GM19351 (cell line): ENCODE measurements at regions not wholly inside any gene's neighbourhood (a gene's known extent, or its start where the extent isn't known, plus 50 kb on each side); places are given as distances from the start of the nearest gene placed in this dataset.

Experiments used
- ATAC-seq: cut with Tn5 transposase; IDR thresholded peaks from one replicate; pipeline ENCODE4 v1.9.1; 2021; ENCODE audit warnings: mild to moderate bottlenecking, moderate library complexity; ENCODE audit not compliant: unreplicated experiment

DNA sequence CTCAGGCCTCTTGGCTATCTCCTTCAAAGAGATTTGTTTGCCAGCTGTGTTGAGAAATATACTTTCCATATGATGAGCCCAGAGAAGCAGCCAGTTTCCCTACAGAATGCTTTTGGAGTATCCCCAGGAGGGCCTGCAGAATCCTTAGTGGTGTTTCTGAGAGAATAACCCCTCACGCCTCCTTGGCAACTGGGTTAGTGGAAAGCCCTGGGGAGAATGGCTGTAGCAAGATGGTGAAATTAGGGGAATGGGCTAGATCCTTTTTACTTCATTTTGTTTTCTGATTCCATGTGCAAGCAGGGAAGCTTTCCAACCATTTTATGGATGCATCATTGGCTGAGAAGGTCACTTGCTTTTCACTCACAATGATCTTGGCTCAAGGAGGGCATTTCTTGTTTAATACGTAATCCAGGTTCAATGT is 364.6 kb downstream of the DMRT2 start:
- ATAC-seq, result no peak

DNA sequence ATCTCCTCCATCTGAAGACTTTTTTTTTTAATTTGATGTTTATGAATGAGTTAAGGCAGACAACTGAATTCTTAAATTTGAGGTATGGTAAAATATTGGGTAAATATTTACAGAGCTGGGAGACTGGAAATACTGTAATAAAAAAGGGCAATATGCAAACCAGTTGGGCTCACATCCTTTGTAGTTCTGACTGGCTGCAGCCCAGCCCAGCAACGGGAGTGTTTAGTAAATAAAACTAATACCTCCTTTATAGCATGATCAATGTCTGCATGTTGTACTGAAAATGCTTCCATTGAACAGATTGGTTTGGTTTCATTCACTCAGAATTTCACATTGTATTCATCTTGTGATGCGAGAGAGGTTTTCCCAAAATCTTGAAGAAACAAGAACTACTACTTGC is 365.0 kb downstream of the DMRT2 start:
- ATAC-seq, result no peak

DNA sequence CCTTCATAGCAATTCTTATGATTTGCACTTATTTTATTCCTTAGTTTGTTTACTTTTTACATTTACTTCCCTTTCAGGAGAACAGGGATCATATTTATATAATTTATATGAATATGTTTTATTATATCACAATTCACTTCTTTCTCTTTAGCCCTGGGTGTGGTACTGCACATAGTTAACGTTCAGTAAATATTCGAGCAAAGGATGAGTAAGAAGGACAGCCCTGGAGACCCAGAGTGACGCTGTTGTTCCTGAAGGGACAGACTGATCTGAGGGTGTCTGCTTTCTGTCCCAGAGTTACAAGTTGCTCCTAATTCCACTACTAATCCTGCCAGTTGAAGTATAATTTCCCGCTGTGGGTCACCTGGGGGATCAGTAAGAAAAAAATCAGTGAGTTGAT is 366.1 kb downstream of the DMRT2 start:
- ATAC-seq, result no peak

DNA sequence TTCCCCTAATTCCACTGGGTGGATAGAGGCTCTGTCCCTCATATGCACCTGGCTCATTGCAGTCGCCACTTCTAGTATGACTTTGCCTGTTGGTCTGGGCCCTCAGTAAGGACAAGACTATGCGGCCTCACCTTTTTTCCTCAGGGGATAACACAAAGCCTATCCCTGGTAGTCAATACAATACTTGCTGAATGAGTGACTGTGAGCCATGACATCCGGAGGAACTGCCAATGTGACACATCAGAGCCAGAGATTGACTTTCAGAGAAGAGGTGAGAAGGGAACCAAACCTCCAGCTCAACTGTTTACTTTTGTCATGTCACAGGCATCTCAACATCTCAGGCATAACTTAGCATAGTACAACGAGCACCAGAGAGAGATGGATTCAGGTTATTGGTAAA is 371.3 kb downstream of the DMRT2 start:
- ATAC-seq, result no peak

DNA sequence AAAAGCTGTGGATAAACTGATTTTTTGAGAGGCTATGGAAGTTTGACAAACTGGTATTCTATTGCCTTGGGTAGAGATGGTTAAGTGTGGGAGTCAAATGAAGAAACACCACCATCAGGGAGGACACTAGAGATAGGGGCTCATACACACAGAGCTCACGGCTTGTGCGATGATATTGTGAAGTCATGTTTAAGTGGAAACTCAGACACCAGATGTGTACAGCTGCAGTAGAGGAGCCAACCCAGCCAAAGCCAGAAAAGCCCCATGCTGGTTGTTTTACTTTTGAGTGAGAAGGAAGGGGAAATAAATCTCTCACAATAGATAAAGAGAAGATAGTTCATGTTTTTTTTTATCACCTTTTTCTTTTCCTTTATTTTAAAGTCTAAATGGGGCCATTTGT is 377.7 kb downstream of the DMRT2 start:
- ATAC-seq, result no peak

DNA sequence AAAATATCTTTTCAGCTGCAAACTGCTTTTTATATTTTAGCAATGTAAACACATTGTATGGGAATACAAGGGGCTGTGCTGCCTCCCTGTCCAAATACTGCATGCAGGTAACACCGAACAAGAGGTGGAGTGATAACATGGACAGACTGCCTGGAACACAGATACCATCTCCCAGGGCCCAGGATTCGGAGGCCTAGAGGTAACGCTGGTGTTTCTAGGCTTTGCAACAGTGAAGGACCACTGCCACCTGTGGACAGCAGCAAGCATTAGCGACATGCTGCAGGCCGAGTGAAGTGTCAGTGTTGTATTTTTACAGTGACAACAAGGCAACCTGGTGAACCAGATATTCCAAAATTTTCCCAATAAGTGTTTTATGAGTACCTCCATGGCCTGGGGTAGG is 379.1 kb downstream of the DMRT2 start:
- no peak for ATAC-seq

DNA sequence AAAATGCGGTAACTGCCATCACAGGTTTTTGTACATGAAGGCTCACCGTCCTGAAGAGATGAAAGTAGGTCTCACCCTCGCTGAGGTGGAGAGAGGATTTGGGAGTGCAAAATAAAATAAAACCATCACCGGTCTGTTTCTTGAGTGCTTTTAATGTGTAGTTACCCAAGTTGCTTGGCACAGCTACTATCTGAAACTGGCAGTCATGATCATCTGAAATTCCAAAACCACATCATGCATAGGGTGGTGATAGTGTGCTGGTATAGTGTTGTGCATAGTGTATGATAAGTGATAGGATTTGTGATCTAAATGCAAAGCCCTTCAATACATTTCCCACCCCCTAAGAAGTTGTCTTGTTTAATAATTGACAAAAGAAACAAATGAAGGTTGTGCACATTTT is 381.3 kb downstream of the DMRT2 start:
- ATAC-seq, result no peak

DNA sequence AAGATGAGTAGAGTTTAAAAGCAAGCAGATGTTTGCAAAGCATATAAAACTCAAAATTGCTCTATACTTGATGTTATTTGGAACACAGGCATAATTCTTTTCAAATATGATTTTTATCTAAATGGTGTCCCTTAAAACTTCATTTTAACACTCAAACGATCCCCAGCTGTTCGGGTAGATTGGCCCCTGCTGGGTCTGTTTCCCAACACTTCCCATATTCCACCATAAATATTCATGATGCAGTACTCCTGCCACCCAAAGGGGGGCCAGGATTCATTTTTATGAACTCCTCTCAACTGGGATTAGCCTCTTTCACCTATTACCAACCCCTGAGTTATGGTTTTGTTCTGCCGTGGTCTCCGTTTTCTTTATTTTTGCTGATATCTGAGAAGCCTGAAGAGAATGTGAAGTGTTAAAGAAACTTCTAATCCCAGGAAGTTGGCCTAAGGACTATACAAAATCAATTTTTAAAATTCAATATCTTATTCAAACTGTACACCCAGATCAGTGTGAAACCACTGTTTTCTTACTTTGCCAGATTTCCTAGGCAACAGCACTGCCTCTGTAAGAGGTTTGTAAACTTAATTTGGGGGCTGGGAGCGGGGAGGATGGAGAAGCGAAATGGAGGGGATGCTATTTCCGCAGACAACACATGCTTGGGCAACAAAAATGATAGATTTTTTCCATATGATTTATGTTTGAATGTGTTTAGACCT is 384.1 kb downstream of the DMRT2 start:
- no peak for ATAC-seq

DNA sequence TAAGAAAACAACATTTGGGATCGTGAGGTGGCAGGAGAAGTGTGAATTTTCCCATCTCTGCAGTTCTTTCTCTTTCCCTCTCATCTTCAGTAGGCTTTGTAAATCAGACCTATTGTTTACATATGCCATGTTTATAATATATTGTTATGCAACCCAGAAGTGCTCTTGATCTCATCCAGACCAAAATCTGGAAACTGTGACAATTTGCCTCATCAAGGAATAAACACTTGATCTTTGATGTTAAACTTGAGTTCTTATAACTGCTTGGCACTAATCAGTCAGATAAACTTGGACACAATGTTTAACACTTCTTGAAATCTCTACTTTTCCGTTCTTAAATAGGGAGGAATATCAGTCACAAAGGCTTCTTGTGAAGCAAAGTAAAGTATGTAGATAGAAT is 384.7 kb downstream of the DMRT2 start:
- no peak for ATAC-seq

DNA sequence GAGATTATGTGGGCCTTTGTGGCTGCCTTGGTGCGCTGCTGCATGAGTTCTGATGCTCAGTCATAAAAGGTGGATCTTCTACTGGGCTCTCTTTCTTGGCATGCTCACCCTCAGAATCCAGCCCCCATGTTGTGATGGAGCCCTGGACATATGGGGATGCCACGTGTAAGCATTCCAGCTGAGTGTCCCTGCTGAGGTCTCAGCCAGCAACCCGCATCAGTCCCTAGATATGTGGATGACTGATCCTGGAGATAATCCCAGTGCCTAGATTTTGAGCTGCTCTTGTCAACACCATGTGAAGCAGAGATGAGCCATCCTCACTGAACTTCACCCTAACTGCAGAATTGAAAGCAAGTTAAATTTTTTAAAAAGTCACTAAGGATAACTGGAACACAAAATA is 390.1 kb downstream of the DMRT2 start:
- no peak for ATAC-seq

DNA sequence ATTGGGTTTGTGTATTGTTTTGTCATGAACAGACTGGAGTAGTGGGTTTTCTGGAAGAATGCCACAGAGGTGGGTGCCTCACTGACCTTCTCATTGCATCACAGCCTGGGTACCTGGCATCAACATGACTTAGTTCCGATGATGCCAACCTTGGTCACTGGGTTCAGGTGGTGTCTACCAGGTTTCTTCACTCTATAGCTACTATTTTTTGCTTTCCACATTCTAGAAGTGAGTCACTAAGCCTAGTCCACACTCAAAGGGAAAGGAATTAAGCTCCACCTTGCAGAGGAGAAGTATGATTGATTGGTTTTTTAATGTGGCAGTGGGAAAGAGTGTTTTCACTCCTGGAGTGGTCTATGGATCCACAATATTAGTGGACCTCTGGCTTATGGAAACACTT is 391.9 kb downstream of the DMRT2 start:
- ATAC-seq, result no peak

DNA sequence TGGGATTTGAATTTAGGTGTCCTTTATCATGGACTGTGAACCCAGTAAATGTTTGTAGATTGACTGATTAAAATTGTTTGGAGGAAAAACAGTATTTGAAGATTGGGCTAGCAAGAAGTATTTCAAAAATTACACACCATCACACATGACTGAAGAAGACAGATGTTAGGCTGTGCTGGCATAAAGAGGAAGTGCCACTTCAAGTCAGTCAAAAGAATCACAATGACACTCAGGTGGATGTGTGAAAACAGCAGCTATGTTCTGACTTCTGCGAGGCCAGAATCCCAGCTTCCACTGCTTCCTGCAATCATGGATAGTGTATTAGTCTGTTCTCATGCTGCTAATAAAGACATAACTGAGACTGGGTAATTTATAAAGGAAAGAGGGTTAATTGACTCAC is 393.3 kb downstream of the DMRT2 start:
- no peak for ATAC-seq

DNA sequence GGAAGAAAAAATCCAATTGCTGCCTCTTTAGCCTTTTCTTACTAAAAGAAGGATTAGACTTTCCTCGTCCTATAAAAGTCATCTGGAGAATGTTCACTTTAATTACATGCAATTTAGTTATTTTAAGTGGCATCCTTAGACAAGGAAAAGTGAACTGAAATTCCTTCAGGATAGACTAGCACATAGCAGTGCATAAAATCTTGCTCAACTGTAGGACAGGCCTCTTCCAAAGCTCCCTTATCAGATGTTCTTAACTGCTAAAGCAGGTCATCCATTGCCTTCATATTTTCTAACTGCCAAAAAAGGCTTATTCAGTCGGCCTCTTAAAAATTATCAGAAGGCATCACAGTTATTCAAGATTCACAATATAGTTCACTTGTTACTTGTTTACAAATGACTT is 396.5 kb downstream of the DMRT2 start:
- ATAC-seq, result no peak

DNA sequence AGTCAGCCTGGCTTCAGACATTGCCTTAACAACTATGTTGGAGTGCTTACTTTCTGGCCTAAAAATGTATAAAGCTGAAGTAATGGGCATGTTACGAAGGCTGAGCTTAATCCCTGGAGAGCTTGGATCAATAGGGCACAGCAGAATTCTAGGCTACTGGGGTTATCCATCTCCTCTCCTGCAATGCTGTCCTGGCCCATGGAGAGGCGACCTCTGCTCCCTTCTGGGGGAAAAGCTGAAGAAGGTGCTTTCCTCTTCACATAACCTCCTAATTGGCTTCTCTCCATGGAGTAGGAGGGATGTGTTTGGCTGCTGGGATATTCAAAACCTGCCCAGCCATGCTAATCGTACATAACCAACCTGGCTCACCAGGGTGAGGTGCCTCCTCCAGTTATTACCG is 403.5 kb downstream of the DMRT2 start:
- no peak for ATAC-seq

DNA sequence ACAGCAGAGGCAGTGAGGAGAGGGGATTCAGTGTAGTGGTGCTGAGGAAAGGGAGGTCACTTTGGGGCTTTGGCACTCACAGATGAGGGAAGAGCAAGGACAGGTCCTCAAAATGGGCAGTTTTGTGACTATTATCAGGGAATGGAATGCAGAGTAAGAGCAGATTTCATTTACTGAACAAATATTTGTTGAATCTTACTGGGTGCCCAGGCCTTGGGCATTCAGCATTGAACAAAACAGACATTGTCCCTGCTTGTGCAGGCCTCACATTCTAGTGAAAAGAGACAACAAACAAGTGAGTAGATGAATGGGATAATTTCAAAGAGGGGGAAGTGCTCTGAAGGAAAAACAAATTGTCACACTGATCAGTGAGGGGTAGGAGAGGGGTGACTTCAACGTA is 404.1 kb downstream of the DMRT2 start:
- no peak for ATAC-seq

DNA sequence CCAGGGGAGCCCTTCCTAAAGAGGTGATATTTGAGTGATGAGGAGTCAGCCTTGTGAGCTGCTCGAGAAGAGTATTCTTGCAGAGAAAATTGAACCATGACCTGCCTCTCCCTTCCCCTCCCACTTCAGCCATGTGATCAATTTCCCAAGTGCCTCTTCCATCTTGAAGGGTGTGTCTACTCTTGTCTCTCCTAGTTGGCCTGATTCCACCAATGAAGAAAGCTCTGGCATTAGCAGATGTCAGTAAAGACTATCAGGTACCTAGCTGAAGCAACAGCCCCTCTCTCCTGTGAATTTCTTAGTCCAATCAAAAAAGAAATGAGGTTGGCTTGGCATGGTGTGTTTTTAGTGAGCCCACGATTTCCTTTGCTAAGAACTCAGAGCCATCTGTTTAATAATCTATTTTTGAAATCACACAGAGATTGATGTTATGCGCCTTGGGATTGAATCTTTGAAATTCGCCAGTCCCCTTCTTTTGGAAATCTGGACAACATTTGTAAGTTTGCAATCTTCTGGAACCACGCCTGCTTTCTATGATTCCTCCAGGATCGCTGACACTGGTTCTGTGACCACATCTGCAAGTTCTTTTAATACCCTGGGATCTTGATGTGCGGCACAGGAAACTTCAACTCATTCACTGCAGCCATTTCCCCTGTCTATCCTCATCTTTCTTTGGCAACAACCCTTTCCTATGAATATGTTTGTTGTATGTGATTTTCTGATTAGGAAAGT is 404.6 kb downstream of the DMRT2 start:
- ATAC-seq, result no peak

DNA sequence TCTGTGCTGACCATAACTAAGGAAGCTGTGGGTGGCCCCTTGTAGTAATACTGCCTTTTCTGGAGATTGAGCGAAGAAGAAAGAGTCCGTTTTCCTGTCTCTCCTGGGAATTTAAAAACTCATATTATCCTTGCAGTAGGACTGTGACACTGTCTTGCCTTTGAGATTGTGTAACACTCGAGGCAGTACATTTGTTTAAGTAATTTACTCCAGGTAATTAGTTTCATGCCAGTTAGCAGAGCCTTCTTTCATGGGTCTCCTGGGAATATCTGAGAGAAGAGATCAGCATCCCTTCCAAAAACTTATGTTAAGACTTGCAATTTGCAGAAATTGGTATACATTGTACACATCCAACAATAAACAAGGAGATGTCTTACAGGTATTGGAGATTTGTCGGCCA is 405.6 kb downstream of the DMRT2 start:
- no peak for ATAC-seq

DNA sequence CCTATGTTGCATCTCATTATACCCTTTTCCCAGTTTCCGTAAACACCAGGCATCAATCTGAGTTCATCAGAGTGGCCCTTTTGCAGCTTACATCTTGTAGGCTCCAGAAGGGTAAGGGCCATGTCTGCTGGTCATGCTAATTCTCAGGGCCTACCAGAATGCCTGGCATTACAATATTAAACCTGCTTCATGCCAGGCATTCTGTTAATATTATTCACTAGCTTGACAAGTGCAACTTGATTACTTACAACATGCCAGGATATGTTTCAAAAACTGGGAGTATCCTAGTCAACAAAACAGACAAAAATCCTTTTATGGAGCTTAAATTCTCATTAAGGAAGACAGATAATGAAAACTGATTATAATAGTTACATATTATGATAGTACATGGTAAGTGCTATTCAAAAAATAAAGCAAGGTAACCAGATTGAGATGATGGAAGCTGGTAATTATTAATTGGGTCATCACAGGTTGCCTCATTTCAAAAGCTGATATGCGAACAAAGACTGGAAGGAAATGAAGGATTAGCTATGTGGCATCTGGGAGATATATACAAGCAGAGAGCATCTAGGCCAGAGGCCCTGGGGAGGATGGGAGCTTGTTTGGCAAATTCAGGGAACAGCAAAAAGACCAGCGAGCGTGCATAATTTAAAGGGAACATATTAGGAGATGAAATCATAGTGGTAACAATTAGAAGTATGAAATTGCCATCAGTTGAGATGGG is 406.3 kb downstream of the DMRT2 start:
- no peak for ATAC-seq

DNA sequence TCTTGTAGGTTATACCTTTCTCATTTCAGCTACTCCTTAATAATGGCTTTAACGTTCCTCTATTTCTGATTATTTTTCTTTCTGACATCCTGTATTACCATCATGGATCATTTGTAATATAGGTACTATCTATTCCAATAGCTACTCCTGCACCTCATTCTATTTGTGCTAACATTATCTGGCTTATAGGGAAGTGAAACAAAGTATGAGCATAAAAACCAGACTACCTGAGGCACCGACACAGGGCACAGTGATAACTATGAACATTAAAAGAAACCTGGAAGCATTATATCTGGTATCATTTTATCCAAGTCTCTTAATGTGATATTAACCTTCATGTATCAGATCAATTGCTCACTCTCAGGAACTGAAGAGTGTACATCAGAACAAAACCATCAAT is 407.3 kb downstream of the DMRT2 start:
- peak; percentile 45 for ATAC-seq

DNA sequence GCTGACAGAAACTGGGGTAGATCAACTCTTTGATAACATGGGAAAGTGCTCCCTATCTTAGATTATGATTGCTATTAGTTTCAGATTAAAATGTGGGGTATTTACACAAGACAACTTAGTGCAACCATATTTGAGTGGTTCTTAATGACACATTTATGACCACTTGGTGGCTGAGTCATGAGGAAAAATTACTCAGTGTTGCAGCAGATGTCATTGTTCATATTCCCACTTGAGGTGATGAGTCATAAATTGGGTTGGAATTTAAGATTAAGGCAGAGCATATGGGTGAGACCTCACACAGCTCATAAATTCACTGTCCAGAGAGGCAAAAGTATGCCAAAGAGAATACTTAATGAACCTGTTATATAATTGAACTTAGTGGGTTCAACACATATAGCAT is 408.3 kb downstream of the DMRT2 start:
- no peak for ATAC-seq

DNA sequence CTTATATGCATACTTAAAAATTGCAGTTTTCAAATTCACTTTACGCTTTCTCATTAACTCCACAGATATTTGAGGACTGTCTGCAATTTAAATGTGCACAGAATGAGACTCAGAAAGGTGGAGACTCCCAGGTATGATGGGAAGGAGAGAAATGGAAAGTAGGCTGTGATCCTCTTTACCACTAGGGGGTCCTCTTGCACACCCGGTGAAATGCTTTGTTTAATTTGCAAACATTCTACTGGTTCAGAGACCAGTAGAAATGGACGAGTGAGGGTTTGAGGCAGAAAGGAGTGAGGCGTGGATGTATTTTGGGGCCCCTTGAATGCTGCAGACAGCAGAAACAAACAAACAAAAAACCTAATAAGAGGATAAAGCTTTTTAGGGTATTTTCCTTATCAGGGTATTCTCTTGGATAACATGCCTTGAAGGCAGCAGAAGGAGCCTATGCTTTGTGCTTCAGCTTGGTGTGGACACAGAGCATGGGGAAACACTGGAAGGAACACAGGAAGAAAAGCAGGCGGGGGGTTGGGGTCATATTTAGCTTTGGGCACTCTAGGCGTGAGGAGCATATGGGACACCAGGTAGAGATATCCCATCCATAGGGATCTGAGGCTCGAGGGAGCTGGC is 410.1 kb downstream of the DMRT2 start:
- ATAC-seq, result peak; percentile 82

DNA sequence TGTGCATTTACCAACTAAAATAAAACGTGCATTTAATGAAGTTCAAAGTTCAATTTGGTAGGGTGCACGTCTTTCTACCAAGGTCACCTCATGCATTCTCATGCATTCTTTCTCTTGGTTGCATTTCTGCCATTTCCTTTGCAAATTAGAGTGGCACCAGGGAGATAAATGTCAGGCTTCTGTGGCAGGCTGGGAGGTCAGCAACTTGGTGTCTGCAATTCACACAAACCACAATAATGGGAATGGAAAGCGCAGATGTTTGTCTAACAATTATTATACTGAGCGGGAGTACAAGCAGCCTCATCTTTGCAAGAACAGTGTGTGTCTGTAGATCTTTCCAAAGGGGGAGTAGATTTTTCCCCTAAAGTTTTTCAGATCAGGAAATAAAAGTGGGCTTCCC is 411.7 kb downstream of the DMRT2 start:
- ATAC-seq, result no peak
